ENCODE measurements at regions not wholly inside any gene's neighbourhood (a gene's known extent, or its start where the extent isn't known, plus 50 kb on each side); places are given as distances from the start of the nearest gene placed in this dataset.

DNA sequence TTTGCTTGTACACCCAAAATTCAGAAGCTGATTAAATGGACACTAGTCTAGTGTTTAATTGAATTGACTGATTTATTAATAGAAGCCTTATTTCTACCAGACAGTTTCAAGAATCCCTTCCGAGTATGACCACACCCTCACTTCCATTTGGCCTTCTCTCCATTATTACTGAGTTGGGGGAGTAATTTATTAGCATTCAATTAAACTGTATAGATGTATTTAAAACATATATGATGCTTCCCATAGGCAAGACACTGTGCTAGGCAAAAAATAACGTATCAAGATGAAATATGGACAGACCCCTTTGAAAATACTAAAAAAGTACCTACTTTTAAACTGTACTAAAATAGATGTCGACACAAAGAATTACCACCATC, 112.9 kb upstream of the PHACTR1 start:
- TF ChIP-seq, protein P1, sequence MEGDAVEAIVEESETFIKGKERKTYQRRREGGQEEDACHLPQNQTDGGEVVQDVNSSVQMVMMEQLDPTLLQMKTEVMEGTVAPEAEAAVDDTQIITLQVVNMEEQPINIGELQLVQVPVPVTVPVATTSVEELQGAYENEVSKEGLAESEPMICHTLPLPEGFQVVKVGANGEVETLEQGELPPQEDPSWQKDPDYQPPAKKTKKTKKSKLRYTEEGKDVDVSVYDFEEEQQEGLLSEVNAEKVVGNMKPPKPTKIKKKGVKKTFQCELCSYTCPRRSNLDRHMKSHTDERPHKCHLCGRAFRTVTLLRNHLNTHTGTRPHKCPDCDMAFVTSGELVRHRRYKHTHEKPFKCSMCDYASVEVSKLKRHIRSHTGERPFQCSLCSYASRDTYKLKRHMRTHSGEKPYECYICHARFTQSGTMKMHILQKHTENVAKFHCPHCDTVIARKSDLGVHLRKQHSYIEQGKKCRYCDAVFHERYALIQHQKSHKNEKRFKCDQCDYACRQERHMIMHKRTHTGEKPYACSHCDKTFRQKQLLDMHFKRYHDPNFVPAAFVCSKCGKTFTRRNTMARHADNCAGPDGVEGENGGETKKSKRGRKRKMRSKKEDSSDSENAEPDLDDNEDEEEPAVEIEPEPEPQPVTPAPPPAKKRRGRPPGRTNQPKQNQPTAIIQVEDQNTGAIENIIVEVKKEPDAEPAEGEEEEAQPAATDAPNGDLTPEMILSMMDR (conservative IDR thresholded peaks at IDR 0.05 in 1 of 2, IDR thresholded peaks at IDR 0.05 in 1 of 2; ENCODE audit: low read depth in 1 of 2, low read length in 2 of 2): no peak
- TF ChIP-seq EZH2 (IDR thresholded peaks at IDR 0.05; ENCODE audit: low read length, missing control alignments): no peak

Measured in fibroblast of lung (primary cell).